ENCODE measurements at regions not wholly inside any gene's neighbourhood (a gene's known extent, or its start where the extent isn't known, plus 50 kb on each side); places are given as distances from the start of the nearest gene placed in this dataset.

- no peak overlapping the region for H3K4me3 ChIP-seq (ENCODE audit: low read depth, low read length)
- no peak for DNase-seq (ENCODE audit: low read depth)
- TF ChIP-seq CTCF (IDR thresholded peaks at IDR 0.05; ENCODE audit: insufficient read depth, low read depth, low read length, missing control alignments), result no peak
Measured at GRCh38 chr9:121577572-121577971, 73.9 kb upstream of the DAB2IP start.

GRCh38 chr9:121581786-121582600 lies 69.4 kb upstream of the DAB2IP start:
- DNase-seq (ENCODE audit: low read depth), result no peak
- TF ChIP-seq CTCF (IDR thresholded peaks at IDR 0.05; ENCODE audit: insufficient read depth, low read depth, low read length, missing control alignments), result no peak
- H3K4me3 ChIP-seq (ENCODE audit: low read depth, low read length), result no peak overlapping the region

GRCh38 chr9:121582641-121583040 lies 68.8 kb upstream of the DAB2IP start:
- H3K4me3 ChIP-seq (ENCODE audit: low read depth, low read length), result no peak overlapping the region
- no peak for DNase-seq (ENCODE audit: low read depth)
- no peak for TF ChIP-seq CTCF (IDR thresholded peaks at IDR 0.05; ENCODE audit: insufficient read depth, low read depth, low read length, missing control alignments)

- H3K4me3 ChIP-seq (ENCODE audit: low read depth, low read length), result no peak overlapping the region
- TF ChIP-seq CTCF (IDR thresholded peaks at IDR 0.05; ENCODE audit: insufficient read depth, low read depth, low read length, missing control alignments), result no peak
- DNase-seq (ENCODE audit: low read depth), result no peak
Measured at GRCh38 chr9:121584421-121584820, 67.0 kb upstream of the DAB2IP start.

- TF ChIP-seq CTCF (IDR thresholded peaks at IDR 0.05; ENCODE audit: insufficient read depth, low read depth, low read length, missing control alignments), result no peak
- DNase-seq (ENCODE audit: low read depth), result no peak
- no peak overlapping the region for H3K4me3 ChIP-seq (ENCODE audit: low read depth, low read length)
Measured at GRCh38 chr9:121587863-121588262, 63.6 kb upstream of the DAB2IP start.

GRCh38 chr9:121589986-121590385 lies 61.4 kb upstream of the DAB2IP start:
- DNase-seq (ENCODE audit: low read depth), result no peak
- no peak overlapping the region for H3K4me3 ChIP-seq (ENCODE audit: low read depth, low read length)
- no peak for TF ChIP-seq CTCF (IDR thresholded peaks at IDR 0.05; ENCODE audit: insufficient read depth, low read depth, low read length, missing control alignments)

GRCh38 chr9:121592265-121592664 lies 59.2 kb upstream of the DAB2IP start:
- no peak for TF ChIP-seq CTCF (IDR thresholded peaks at IDR 0.05; ENCODE audit: insufficient read depth, low read depth, low read length, missing control alignments)
- DNase-seq (ENCODE audit: low read depth), result no peak
- H3K4me3 ChIP-seq (ENCODE audit: low read depth, low read length), result no peak overlapping the region

All from GM12865 (cell line).